Osteocyte (in vitro differentiated cells): ENCODE measurements at regions not wholly inside any gene's neighbourhood (a gene's known extent, or its start where the extent isn't known, plus 50 kb on each side); places are given as distances from the start of the nearest gene placed in this dataset.
"Not testable (repeated sequence)": the region's sequence is repeated elsewhere in the genome, so short reads cannot be mapped to it uniquely, and the experiment has no call there.

ENCODE experiments used
- DNase-seq: peaks from one replicate; pipeline ENCODE4 v3.0.0; 2021; ENCODE audit warnings: mixed read lengths; ENCODE audit not compliant: unreplicated experiment; ENCODE audit errors: extremely low spot score
- H3K27ac Mint-ChIP-seq: one replicate; pipeline ENCODE4 v1.8.0; 2021; ENCODE audit warnings: mild to moderate bottlenecking, mixed read lengths; ENCODE audit not compliant: unreplicated experiment
- H3K27me3 Mint-ChIP-seq: one replicate; pipeline ENCODE4 v1.8.0; 2021; ENCODE audit warnings: mixed read lengths; ENCODE audit not compliant: unreplicated experiment
- H3K36me3 Mint-ChIP-seq: one replicate; pipeline ENCODE4 v1.8.0; 2021; ENCODE audit warnings: mixed read lengths; ENCODE audit not compliant: unreplicated experiment
- H3K4me1 Mint-ChIP-seq: one replicate; pipeline ENCODE4 v1.8.0; 2021; ENCODE audit warnings: mixed read lengths; ENCODE audit not compliant: unreplicated experiment
- H3K4me3 Mint-ChIP-seq: one replicate; pipeline ENCODE4 v1.8.0; 2021; ENCODE audit warnings: mild to moderate bottlenecking, moderate library complexity, mixed read lengths; ENCODE audit not compliant: unreplicated experiment
- H3K9me3 Mint-ChIP-seq: one replicate; pipeline ENCODE4 v1.8.0; 2021; ENCODE audit warnings: mixed read lengths; ENCODE audit not compliant: unreplicated experiment
- CTCF ChIP-seq: fragments of 200-600 bp; sonication (generic); IDR thresholded peaks from 2 replicates; pipeline ENCODE4 v1.5.0; 2021; ENCODE audit warnings: antibody characterized with exemption, mild to moderate bottlenecking, moderate library complexity

GRCh38 chr21:28066076-28066475, 926.6 kb downstream of the LTN1 start:
- no peaks in the 10 kb centered on the region for H3K9me3 Mint-ChIP-seq
- DNase-seq, result no peak
- H3K27me3 Mint-ChIP-seq, result no peaks in the 10 kb centered on the region
- no peak for TF ChIP-seq CTCF
- no peaks in the 10 kb centered on the region for H3K36me3 Mint-ChIP-seq
- peaks cover 6% of the 10 kb centered on the region for H3K4me1 Mint-ChIP-seq
- H3K27ac Mint-ChIP-seq, result no peak overlapping the region
- no peak overlapping the region for H3K4me3 Mint-ChIP-seq

- Mint-ChIP-seq H3K27ac (no peak overlapping the region), H3K27me3 (no peaks in the 10 kb centered on the region), H3K36me3 (no peaks in the 10 kb centered on the region), H3K4me3 (no peak overlapping the region), H3K4me1 (peaks cover under 1% of the 10 kb centered on the region), H3K9me3 (no peaks in the 10 kb centered on the region)
- no peak for DNase-seq
- TF ChIP-seq CTCF, result no peak
Observed at GRCh38 chr21:28063241-28064216, 929.1 kb downstream of the LTN1 start.

- H3K36me3 Mint-ChIP-seq, H3K9me3 Mint-ChIP-seq, H3K4me3 Mint-ChIP-seq, H3K27me3 Mint-ChIP-seq, DNase-seq, H3K27ac Mint-ChIP-seq, H3K4me1 Mint-ChIP-seq: not testable (repeated sequence)
Observed at GRCh38 chr21:28052956-28053355, 939.7 kb downstream of the LTN1 start.

- peak; percentile 74 for TF ChIP-seq CTCF
- not testable (repeated sequence) for DNase-seq, H3K9me3 Mint-ChIP-seq, H3K4me1 Mint-ChIP-seq, H3K27ac Mint-ChIP-seq, H3K27me3 Mint-ChIP-seq, H3K36me3 Mint-ChIP-seq
- H3K4me3 Mint-ChIP-seq, result peak overlapping the region; percentile 23
Observed at GRCh38 chr21:28051649-28052048, 941.0 kb downstream of the LTN1 start.

- not testable (repeated sequence) for H3K36me3 Mint-ChIP-seq, H3K4me1 Mint-ChIP-seq, DNase-seq, H3K27ac Mint-ChIP-seq, H3K4me3 Mint-ChIP-seq, H3K27me3 Mint-ChIP-seq
- H3K9me3 Mint-ChIP-seq, result peaks cover 28% of the 10 kb centered on the region
Observed at GRCh38 chr21:28035692-28036091, 957.0 kb downstream of the LTN1 start.

- not testable (repeated sequence) for H3K4me3 Mint-ChIP-seq, H3K4me1 Mint-ChIP-seq, H3K36me3 Mint-ChIP-seq, H3K27me3 Mint-ChIP-seq, DNase-seq, H3K27ac Mint-ChIP-seq
- H3K9me3 Mint-ChIP-seq, result peaks cover 25% of the 10 kb centered on the region
Observed at GRCh38 chr21:28034916-28035315, 957.8 kb downstream of the LTN1 start.

- not testable (repeated sequence) for H3K27me3 Mint-ChIP-seq, H3K36me3 Mint-ChIP-seq, DNase-seq, H3K4me1 Mint-ChIP-seq, H3K27ac Mint-ChIP-seq, H3K4me3 Mint-ChIP-seq
- peaks cover 25% of the 10 kb centered on the region for H3K9me3 Mint-ChIP-seq
Observed at GRCh38 chr21:28034334-28034733, 958.3 kb downstream of the LTN1 start.

GRCh38 chr21:28032652-28033051, 960.0 kb downstream of the LTN1 start:
- H3K4me3 Mint-ChIP-seq, H3K27ac Mint-ChIP-seq, H3K36me3 Mint-ChIP-seq, H3K27me3 Mint-ChIP-seq, H3K4me1 Mint-ChIP-seq, DNase-seq: not testable (repeated sequence)
- peaks cover 22% of the 10 kb centered on the region for H3K9me3 Mint-ChIP-seq

- DNase-seq, H3K27me3 Mint-ChIP-seq, H3K27ac Mint-ChIP-seq, H3K36me3 Mint-ChIP-seq, H3K4me1 Mint-ChIP-seq, H3K4me3 Mint-ChIP-seq: not testable (repeated sequence)
- H3K9me3 Mint-ChIP-seq, result peaks cover 22% of the 10 kb centered on the region
Observed at GRCh38 chr21:28031066-28031465, 961.6 kb downstream of the LTN1 start.
